IPS-NIHi11 (cell line): ENCODE measurements at regions not wholly inside any gene's neighbourhood (a gene's known extent, or its start where the extent isn't known, plus 50 kb on each side); places are given as distances from the start of the nearest gene placed in this dataset.

Experiments
- DNase-seq: peaks from one replicate; pipeline ENCODE4 v3.0.0; 2012; ENCODE audit warnings: mixed read lengths, low spot score

- DNase-seq = no peak
Observed at GRCh38 chr10:6643962-6644361, 63.9 kb upstream of the PRKCQ start.

GRCh38 chr10:6642876-6643275, 62.8 kb upstream of the PRKCQ start:
- no peak for DNase-seq

GRCh38 chr10:6640433-6641040, 60.5 kb upstream of the PRKCQ start:
- DNase-seq = no peak

GRCh38 chr10:6637053-6637452, 57.0 kb upstream of the PRKCQ start:
- no peak for DNase-seq

GRCh38 chr10:6635784-6636183, 55.7 kb upstream of the PRKCQ start:
- DNase-seq = no peak
